ENCODE measurements at regions not wholly inside any gene's neighbourhood (a gene's known extent, or its start where the extent isn't known, plus 50 kb on each side); places are given as distances from the start of the nearest gene placed in this dataset.
A peak's percentile ranks its signal among the peaks of the same experiment; 100 is the strongest.

GRCh38 chr15:31234815-31235214 is 91.8 kb upstream of the KLF13 start:
- WGBS (ENCODE audit: insufficient coverage, low coverage, low lambda C conversion rate, missing lambda C conversion rate) = 56% methylated on average over 3 of the region's 5 CpGs
- H3K9me3 ChIP-seq = no peaks in the 10 kb centered on the region
- peaks cover 0 to 8% (median 3%) of the 10 kb centered on the region in 4 donors for H3K4me1 ChIP-seq
- no peak overlapping the region for H3K27ac ChIP-seq
- ATAC-seq (no peak), DNase-seq (no peak)
- intact Hi-C loops (cut with DNase I) = no loop called here
- H3K36me3 ChIP-seq = no peaks in the 10 kb centered on the region
- no peaks in the 10 kb centered on the region for H3K27me3 ChIP-seq
- H3K4me3 ChIP-seq = no peak overlapping the region
- TF ChIP-seq CTCF (IDR thresholded peaks at IDR 0.05) (no peak), POLR2A (IDR thresholded peaks at IDR 0.05) (no peak)

- ATAC-seq (peak; percentile 57 to 82 (median 72)), DNase-seq (peak in 2 of 3 donors; percentile 64 to 89)
- Histone ChIP-seq H3K4me3 (no peak overlapping the region), H3K27me3 (no peaks in the 10 kb centered on the region), H3K4me1 (peaks cover 0 to 8% (median 3%) of the 10 kb centered on the region in 4 donors), H3K27ac (peak overlapping the region in 1 of 3 donors; percentile 70), H3K9me3 (no peaks in the 10 kb centered on the region), H3K36me3 (no peaks in the 10 kb centered on the region)
- WGBS (ENCODE audit: insufficient coverage, low coverage, low lambda C conversion rate, missing lambda C conversion rate) = 54% methylated on average over 19 of the region's 20 CpGs
- intact Hi-C loops (cut with DNase I) = no loop called here
- TF ChIP-seq CTCF (IDR thresholded peaks at IDR 0.05) (no peak), POLR2A (IDR thresholded peaks at IDR 0.05) (no peak)
Measured at GRCh38 chr15:31235311-31236183, 91.1 kb upstream of the KLF13 start.

- TF ChIP-seq CTCF (IDR thresholded peaks at IDR 0.05) (no peak), POLR2A (IDR thresholded peaks at IDR 0.05) (no peak)
- peak; percentile 46 to 91 (median 78) for ATAC-seq
- peaks cover 0 to 8% (median 3%) of the 10 kb centered on the region in 4 donors for H3K4me1 ChIP-seq
- H3K27ac ChIP-seq = peak overlapping the region in 1 of 3 donors; percentile 70
- H3K9me3 ChIP-seq = no peaks in the 10 kb centered on the region
- DNase-seq = peak in 1 of 3 donors; percentile 75
- H3K36me3 ChIP-seq = no peaks in the 10 kb centered on the region
- intact Hi-C loops (cut with DNase I) = no loop called here
- 58% methylated on average over 12 of the region's 19 CpGs for WGBS (ENCODE audit: insufficient coverage, low coverage, low lambda C conversion rate, missing lambda C conversion rate)
- no peak overlapping the region for H3K4me3 ChIP-seq
- no peaks in the 10 kb centered on the region for H3K27me3 ChIP-seq
Measured at GRCh38 chr15:31236184-31237042, 90.2 kb upstream of the KLF13 start.

- no peak overlapping the region for H3K27ac ChIP-seq
- TF ChIP-seq CTCF (IDR thresholded peaks at IDR 0.05) (no peak), POLR2A (IDR thresholded peaks at IDR 0.05) (no peak)
- intact Hi-C loops (cut with DNase I) = no loop called here
- ATAC-seq (no peak), DNase-seq (no peak)
- H3K4me3 ChIP-seq = no peak overlapping the region
- H3K27me3 ChIP-seq = no peaks in the 10 kb centered on the region
- H3K4me1 ChIP-seq = peaks cover 0 to 8% (median 3%) of the 10 kb centered on the region in 4 donors
- WGBS (ENCODE audit: insufficient coverage, low coverage, low lambda C conversion rate, missing lambda C conversion rate) = no CpG with 5 or more reads among the region's 3 CpGs
- no peaks in the 10 kb centered on the region for H3K9me3 ChIP-seq
- no peaks in the 10 kb centered on the region for H3K36me3 ChIP-seq
Measured at GRCh38 chr15:31237043-31237324, 89.7 kb upstream of the KLF13 start.

All from right lobe of liver (tissue), 6 donors.